ENCODE measurements at regions not wholly inside any gene's neighbourhood (a gene's known extent, or its start where the extent isn't known, plus 50 kb on each side); places are given as distances from the start of the nearest gene placed in this dataset.

- TF ChIP-seq EZH2 (IDR thresholded peaks at IDR 0.05; ENCODE audit: borderline replicate concordance, low read length) (no peak), CTCF (IDR thresholded peaks at IDR 0.05; ENCODE audit: low read length) (no peak)
- no peak overlapping the region for H3K27ac ChIP-seq (ENCODE audit: low read depth, low read length, poor library complexity, severe bottlenecking)
- no peaks in the 10 kb centered on the region for H3K9me3 ChIP-seq (ENCODE audit: low read length)
- H3K9me2 ChIP-seq (ENCODE audit: low read depth, low read length) = no peaks in the 10 kb centered on the region
- H3K79me2 ChIP-seq (ENCODE audit: insufficient read depth, low read length) = no peaks in the 10 kb centered on the region
- H3F3A ChIP-seq (ENCODE audit: insufficient read depth, low read length) = no peaks in the 10 kb centered on the region
- no peaks in the 10 kb centered on the region for H3K27me3 ChIP-seq (ENCODE audit: insufficient read depth, low read length)
- H2AFZ ChIP-seq (ENCODE audit: low read length) = no peak overlapping the region
- H3K4me1 ChIP-seq (ENCODE audit: insufficient read depth, low read length, severe bottlenecking) = peaks cover 4% of the 10 kb centered on the region
- H3K36me3 ChIP-seq (ENCODE audit: insufficient read depth, low read length) = no peaks in the 10 kb centered on the region
- H4K20me1 ChIP-seq (ENCODE audit: insufficient read depth, low read length) = no peaks in the 10 kb centered on the region
- no peak overlapping the region for H3K4me3 ChIP-seq (ENCODE audit: low read depth, low read length, poor library complexity, severe bottlenecking)
- no peak overlapping the region for H3K9ac ChIP-seq (ENCODE audit: low read length)
- H3K4me2 ChIP-seq (ENCODE audit: low read length) = no peak overlapping the region
These were observed 103.2 kb upstream of the ANO3 start for GRCh38 chr11:26228778-26229177.

- H3K4me2 ChIP-seq (ENCODE audit: low read length) = no peak overlapping the region
- no peaks in the 10 kb centered on the region for H3K36me3 ChIP-seq (ENCODE audit: insufficient read depth, low read length)
- no peaks in the 10 kb centered on the region for H3K9me2 ChIP-seq (ENCODE audit: low read depth, low read length)
- no peaks in the 10 kb centered on the region for H3F3A ChIP-seq (ENCODE audit: insufficient read depth, low read length)
- no peak overlapping the region for H3K27ac ChIP-seq (ENCODE audit: low read depth, low read length, poor library complexity, severe bottlenecking)
- no peaks in the 10 kb centered on the region for H4K20me1 ChIP-seq (ENCODE audit: insufficient read depth, low read length)
- no peaks in the 10 kb centered on the region for H3K9me3 ChIP-seq (ENCODE audit: low read length)
- peaks cover 4% of the 10 kb centered on the region for H3K4me1 ChIP-seq (ENCODE audit: insufficient read depth, low read length, severe bottlenecking)
- H3K27me3 ChIP-seq (ENCODE audit: insufficient read depth, low read length) = no peaks in the 10 kb centered on the region
- H3K9ac ChIP-seq (ENCODE audit: low read length) = no peak overlapping the region
- no peak overlapping the region for H2AFZ ChIP-seq (ENCODE audit: low read length)
- no peaks in the 10 kb centered on the region for H3K79me2 ChIP-seq (ENCODE audit: insufficient read depth, low read length)
- no peak overlapping the region for H3K4me3 ChIP-seq (ENCODE audit: low read depth, low read length, poor library complexity, severe bottlenecking)
- no peak for TF ChIP-seq EZH2 (IDR thresholded peaks at IDR 0.05; ENCODE audit: borderline replicate concordance, low read length)
These were observed 102.7 kb upstream of the ANO3 start for GRCh38 chr11:26229257-26229656.

GRCh38 chr11:26229981-26230380, 101.9 kb upstream of the ANO3 start:
- Histone ChIP-seq H3K27ac (ENCODE audit: low read depth, low read length, poor library complexity, severe bottlenecking) (no peak overlapping the region), H4K20me1 (ENCODE audit: insufficient read depth, low read length) (no peaks in the 10 kb centered on the region), H3K9ac (ENCODE audit: low read length) (no peak overlapping the region), H3K79me2 (ENCODE audit: insufficient read depth, low read length) (no peaks in the 10 kb centered on the region), H3K27me3 (ENCODE audit: insufficient read depth, low read length) (no peaks in the 10 kb centered on the region), H3K36me3 (ENCODE audit: insufficient read depth, low read length) (no peaks in the 10 kb centered on the region), H3K9me2 (ENCODE audit: low read depth, low read length) (no peaks in the 10 kb centered on the region), H3K9me3 (ENCODE audit: low read length) (no peaks in the 10 kb centered on the region), H2AFZ (ENCODE audit: low read length) (no peak overlapping the region), H3K4me1 (ENCODE audit: insufficient read depth, low read length, severe bottlenecking) (peaks cover 4% of the 10 kb centered on the region), H3K4me3 (ENCODE audit: low read depth, low read length, poor library complexity, severe bottlenecking) (no peak overlapping the region), H3K4me2 (ENCODE audit: low read length) (no peak overlapping the region), H3F3A (ENCODE audit: insufficient read depth, low read length) (no peaks in the 10 kb centered on the region)
- TF ChIP-seq CTCF (IDR thresholded peaks at IDR 0.05; ENCODE audit: low read length) (no peak), EZH2 (IDR thresholded peaks at IDR 0.05; ENCODE audit: borderline replicate concordance, low read length) (no peak)

- H3K27ac ChIP-seq (ENCODE audit: low read depth, low read length, poor library complexity, severe bottlenecking) = no peak overlapping the region
- no peak for TF ChIP-seq EZH2 (IDR thresholded peaks at IDR 0.05; ENCODE audit: borderline replicate concordance, low read length)
- TF ChIP-seq CTCF (IDR thresholded peaks at IDR 0.05; ENCODE audit: low read length) = no peak
- H3F3A ChIP-seq (ENCODE audit: insufficient read depth, low read length) = no peaks in the 10 kb centered on the region
- H3K27me3 ChIP-seq (ENCODE audit: insufficient read depth, low read length) = no peaks in the 10 kb centered on the region
- H4K20me1 ChIP-seq (ENCODE audit: insufficient read depth, low read length) = no peaks in the 10 kb centered on the region
- H3K9me3 ChIP-seq (ENCODE audit: low read length) = no peaks in the 10 kb centered on the region
- no peak overlapping the region for H3K9ac ChIP-seq (ENCODE audit: low read length)
- H3K36me3 ChIP-seq (ENCODE audit: insufficient read depth, low read length) = no peaks in the 10 kb centered on the region
- H3K4me1 ChIP-seq (ENCODE audit: insufficient read depth, low read length, severe bottlenecking) = peaks cover 4% of the 10 kb centered on the region
- H3K9me2 ChIP-seq (ENCODE audit: low read depth, low read length) = no peaks in the 10 kb centered on the region
- H3K4me3 ChIP-seq (ENCODE audit: low read depth, low read length, poor library complexity, severe bottlenecking) = no peak overlapping the region
- no peaks in the 10 kb centered on the region for H3K79me2 ChIP-seq (ENCODE audit: insufficient read depth, low read length)
- H2AFZ ChIP-seq (ENCODE audit: low read length) = no peak overlapping the region
- H3K4me2 ChIP-seq (ENCODE audit: low read length) = no peak overlapping the region
These were observed 100.7 kb upstream of the ANO3 start for GRCh38 chr11:26231252-26231661.
